CD4-positive, alpha-beta T cell (primary cell): ENCODE measurements at regions not wholly inside any gene's neighbourhood (a gene's known extent, or its start where the extent isn't known, plus 50 kb on each side); places are given as distances from the start of the nearest gene placed in this dataset.

ENCODE experiments used
- ATAC-seq: fragments of 200-7000 bp; cut with Tn5 transposase; one replicate; pipeline ENCODE4 v1.10.0; 2022; ENCODE audit warnings: mild to moderate bottlenecking; ENCODE audit not compliant: poor library complexity
- CTCF ChIA-PET: fragments of 350-600 bp; sonication (Branson Sonifier 250); formaldehyde crosslinking; loops from one replicate; lab custom pipeline; 2021; ENCODE audit warnings: antibody characterized with exemption, inconsistent platforms; lab: Charles Lee
- POLR2A ChIA-PET: fragments of 350-600 bp; sonication (Branson Sonifier 250); formaldehyde crosslinking; loops from one replicate; lab custom pipeline; 2021; ENCODE audit warnings: antibody characterized with exemption, inconsistent platforms; lab: Charles Lee
- DNase-seq, 14 experiments: peaks; one replicate each; pipeline ENCODE4 v3.0.0-alpha.2; 2013 to 2020; ENCODE audit warnings: mixed read lengths in 2 of 14
- H3K27ac ChIP-seq, 2 donors: one replicate each; pipeline versions ENCODE4 v1.5.1 to v1.7.0; 2013; ENCODE audit warnings: low read length in 2 of 2, low read depth in 1 of 2, mild to moderate bottlenecking in 1 of 2
- H3K27me3 ChIP-seq, 2 experiments: 1 replicate in 1 of 2; 2 replicates in 1 of 2; pipeline versions ENCODE4 v1.6.1 to v1.7.0; 2013; ENCODE audit warnings: low read length in 2 of 2, control low read depth in 1 of 2, mild to moderate bottlenecking in 1 of 2, moderate library complexity in 1 of 2; ENCODE audit not compliant: insufficient read depth in 2 of 2, control insufficient read depth in 1 of 2
- H3K36me3 ChIP-seq: one replicate; pipeline ENCODE4 v1.6.1; 2013; ENCODE audit warnings: low read length, control low read depth; ENCODE audit not compliant: insufficient read depth
- H3K4me1 ChIP-seq: one replicate; pipeline ENCODE4 v1.6.1; 2013; ENCODE audit warnings: low read length, control low read depth; ENCODE audit not compliant: insufficient read depth
- H3K4me3 ChIP-seq: one replicate; pipeline ENCODE4 v1.5.1; 2013; ENCODE audit warnings: mild to moderate bottlenecking, low read length, moderate library complexity
- H3K9me3 ChIP-seq, 2 experiments: 1 replicate in 1 of 2; 2 replicates in 1 of 2; pipeline versions ENCODE4 v1.6.1 to v1.7.0; 2013; ENCODE audit warnings: low read length in 2 of 2, mild to moderate bottlenecking in 2 of 2, control low read depth in 1 of 2, moderate library complexity in 1 of 2; ENCODE audit not compliant: control insufficient read depth in 1 of 2, insufficient read depth in 1 of 2
- H3K27ac Mint-ChIP-seq: one replicate; pipeline ENCODE4 v1.8.0; 2020; ENCODE audit warnings: mixed read lengths
- H3K27me3 Mint-ChIP-seq: one replicate; pipeline ENCODE4 v1.8.0; 2021; ENCODE audit warnings: mixed read lengths
- H3K36me3 Mint-ChIP-seq: one replicate; pipeline ENCODE4 v1.8.0; 2021; ENCODE audit warnings: low read depth, mixed read lengths
- H3K4me1 Mint-ChIP-seq: one replicate; pipeline ENCODE4 v1.8.0; 2021; ENCODE audit warnings: low read depth, mixed read lengths
- H3K4me3 Mint-ChIP-seq: one replicate; pipeline ENCODE4 v1.8.0; 2020; ENCODE audit warnings: mild to moderate bottlenecking, mixed read lengths
- H3K9me3 Mint-ChIP-seq: one replicate; pipeline ENCODE4 v1.8.0; 2020; ENCODE audit warnings: mixed read lengths
- CTCF ChIP-seq: fragments of 200-600 bp; IDR thresholded peaks from one replicate; pipeline ENCODE4 v1.8.0; 2022; ENCODE audit warnings: antibody characterized with exemption, mild to moderate bottlenecking
- intact Hi-C, 2 experiments: fragments of 100-400 bp; cut with DNase I in 1 of 2; cut with micrococcal nuclease in 1 of 2; formaldehyde crosslinking; loops; one replicate each; pipeline versions ENCODE4 v1.15.1 to v1.9.0; 2023 to 2025; cut with DNase I, micrococcal nuclease

GRCh38 chr4:53653484-53654053 lies 62.3 kb upstream of the LNX1 start:
- no peak for ATAC-seq
- POLR2A ChIA-PET, result no interaction called here
- Histone ChIP-seq H3K27me3 (peaks cover 0 to 2% of the 10 kb centered on the region in 2 experiments), H3K9me3 (no peaks in the 10 kb centered on the region), H3K4me3 (no peak overlapping the region), H3K27ac (no peak overlapping the region), H3K36me3 (no peaks in the 10 kb centered on the region), H3K4me1 (no peaks in the 10 kb centered on the region)
- H3K36me3 Mint-ChIP-seq, result no peaks in the 10 kb centered on the region
- DNase-seq, result no peak
- CTCF ChIA-PET, result no interaction called here
- H3K9me3 Mint-ChIP-seq, result no peaks in the 10 kb centered on the region
- no peak for TF ChIP-seq CTCF
- peaks cover 16% of the 10 kb centered on the region for H3K27me3 Mint-ChIP-seq
- no peak overlapping the region for H3K27ac Mint-ChIP-seq
- H3K4me1 Mint-ChIP-seq, result no peaks in the 10 kb centered on the region
- no peak overlapping the region for H3K4me3 Mint-ChIP-seq
- intact Hi-C loops, result no loop called here

GRCh38 chr4:53651156-53651735 lies 60.0 kb upstream of the LNX1 start:
- ATAC-seq, result no peak

GRCh38 chr4:53649357-53649756 lies 58.1 kb upstream of the LNX1 start:
- H3K9me3 Mint-ChIP-seq, result no peaks in the 10 kb centered on the region

More at GRCh38 chr4:53651156-53651735, 60.0 kb upstream of the LNX1 start:
- H3K9me3 ChIP-seq, result no peaks in the 10 kb centered on the region
- no peak for TF ChIP-seq CTCF
- H3K4me1 ChIP-seq, result no peaks in the 10 kb centered on the region
- Mint-ChIP-seq H3K36me3 (no peaks in the 10 kb centered on the region), H3K9me3 (no peaks in the 10 kb centered on the region), H3K4me1 (no peaks in the 10 kb centered on the region), H3K27ac (no peak overlapping the region), H3K27me3 (peaks cover 11% of the 10 kb centered on the region), H3K4me3 (no peak overlapping the region)
- ChIA-PET CTCF (interaction anchor here (1.3 kb wide), 1 partner anchor 11 kb away, joined by 3 read pairs; no protein-coding TSS in a partner anchor), POLR2A (no interaction called here)
- no peak overlapping the region for H3K4me3 ChIP-seq
- DNase-seq, result no peak
- intact Hi-C loops, result no loop called here
- peaks cover 0 to 2% of the 10 kb centered on the region in 2 experiments for H3K27me3 ChIP-seq
- no peak overlapping the region for H3K27ac ChIP-seq
- H3K36me3 ChIP-seq, result no peaks in the 10 kb centered on the region

More at GRCh38 chr4:53649357-53649756, 58.1 kb upstream of the LNX1 start:
- H3K27me3 Mint-ChIP-seq, result peaks cover 11% of the 10 kb centered on the region
- H3K4me3 ChIP-seq, result no peak overlapping the region
- ATAC-seq (no peak), DNase-seq (no peak)
- H3K27ac ChIP-seq, result no peak overlapping the region
- no peak for TF ChIP-seq CTCF
- intact Hi-C loops, result no loop called here
- H3K36me3 ChIP-seq, result no peaks in the 10 kb centered on the region
- H3K27me3 ChIP-seq, result peaks cover 0 to 2% of the 10 kb centered on the region in 2 experiments
- H3K4me1 Mint-ChIP-seq, result no peaks in the 10 kb centered on the region
- ChIA-PET POLR2A (no interaction called here), CTCF (no interaction called here)
- H3K9me3 ChIP-seq, result no peaks in the 10 kb centered on the region
- H3K36me3 Mint-ChIP-seq, result no peaks in the 10 kb centered on the region
- H3K4me1 ChIP-seq, result no peaks in the 10 kb centered on the region
- no peak overlapping the region for H3K27ac Mint-ChIP-seq
- H3K4me3 Mint-ChIP-seq, result no peak overlapping the region
